ENCODE measurements at regions not wholly inside any gene's neighbourhood (a gene's known extent, or its start where the extent isn't known, plus 50 kb on each side); places are given as distances from the start of the nearest gene placed in this dataset.

DNA sequence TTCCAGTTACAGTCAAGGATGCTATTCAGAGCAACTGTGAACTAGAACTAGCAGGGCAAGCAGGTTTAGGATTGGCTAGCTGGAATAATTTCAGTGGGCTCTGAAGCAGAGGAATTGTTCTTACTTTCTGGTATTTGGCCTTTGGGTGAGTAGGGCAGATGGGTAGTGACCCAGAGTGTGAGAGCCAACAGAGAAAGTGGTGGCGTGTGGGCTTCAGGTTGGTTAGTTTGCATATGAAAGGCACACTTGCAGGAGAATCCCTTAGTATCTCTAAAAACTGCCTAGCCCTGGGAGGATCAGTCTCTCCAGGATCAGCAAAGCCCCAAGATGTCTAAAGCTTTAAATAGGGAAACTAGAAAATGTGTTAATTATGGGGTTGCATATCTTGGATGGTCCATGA lies 67.6 kb upstream of the LRRC8B start:
- TF ChIP-seq, protein P1, sequence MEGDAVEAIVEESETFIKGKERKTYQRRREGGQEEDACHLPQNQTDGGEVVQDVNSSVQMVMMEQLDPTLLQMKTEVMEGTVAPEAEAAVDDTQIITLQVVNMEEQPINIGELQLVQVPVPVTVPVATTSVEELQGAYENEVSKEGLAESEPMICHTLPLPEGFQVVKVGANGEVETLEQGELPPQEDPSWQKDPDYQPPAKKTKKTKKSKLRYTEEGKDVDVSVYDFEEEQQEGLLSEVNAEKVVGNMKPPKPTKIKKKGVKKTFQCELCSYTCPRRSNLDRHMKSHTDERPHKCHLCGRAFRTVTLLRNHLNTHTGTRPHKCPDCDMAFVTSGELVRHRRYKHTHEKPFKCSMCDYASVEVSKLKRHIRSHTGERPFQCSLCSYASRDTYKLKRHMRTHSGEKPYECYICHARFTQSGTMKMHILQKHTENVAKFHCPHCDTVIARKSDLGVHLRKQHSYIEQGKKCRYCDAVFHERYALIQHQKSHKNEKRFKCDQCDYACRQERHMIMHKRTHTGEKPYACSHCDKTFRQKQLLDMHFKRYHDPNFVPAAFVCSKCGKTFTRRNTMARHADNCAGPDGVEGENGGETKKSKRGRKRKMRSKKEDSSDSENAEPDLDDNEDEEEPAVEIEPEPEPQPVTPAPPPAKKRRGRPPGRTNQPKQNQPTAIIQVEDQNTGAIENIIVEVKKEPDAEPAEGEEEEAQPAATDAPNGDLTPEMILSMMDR (IDR thresholded peaks at IDR 0.05; ENCODE audit: borderline replicate concordance, insufficient read depth, low read depth, low read length) = no peak

DNA sequence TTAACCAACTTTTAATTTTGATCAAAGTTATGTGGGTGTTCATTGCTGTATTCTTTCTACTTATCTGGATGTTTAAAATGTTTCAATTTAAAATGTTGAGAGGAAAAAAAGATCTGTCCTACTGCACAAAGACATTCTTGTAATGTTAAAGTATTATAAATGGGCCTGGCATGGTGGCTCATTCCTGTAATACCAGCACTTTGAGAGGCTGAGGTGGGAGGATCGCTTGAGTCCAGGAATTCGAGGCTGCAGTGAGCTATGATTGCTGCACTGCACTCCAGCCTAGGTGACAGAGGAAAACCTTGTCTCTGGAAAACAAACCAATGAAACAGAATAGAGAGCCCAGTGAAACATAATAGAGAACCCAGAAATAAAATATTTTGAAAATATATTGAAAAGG lies 65.5 kb upstream of the LRRC8B start:
- H3K4me3 ChIP-seq (ENCODE audit: low read depth, low read length) = no peak overlapping the region
- TF ChIP-seq, protein P1 (IDR thresholded peaks at IDR 0.05; ENCODE audit: borderline replicate concordance, insufficient read depth, low read depth, low read length) = no peak

More for the DNA sequence above, 67.6 kb upstream of the LRRC8B start:
- no peak overlapping the region for H3K4me3 ChIP-seq (ENCODE audit: low read depth, low read length)

DNA sequence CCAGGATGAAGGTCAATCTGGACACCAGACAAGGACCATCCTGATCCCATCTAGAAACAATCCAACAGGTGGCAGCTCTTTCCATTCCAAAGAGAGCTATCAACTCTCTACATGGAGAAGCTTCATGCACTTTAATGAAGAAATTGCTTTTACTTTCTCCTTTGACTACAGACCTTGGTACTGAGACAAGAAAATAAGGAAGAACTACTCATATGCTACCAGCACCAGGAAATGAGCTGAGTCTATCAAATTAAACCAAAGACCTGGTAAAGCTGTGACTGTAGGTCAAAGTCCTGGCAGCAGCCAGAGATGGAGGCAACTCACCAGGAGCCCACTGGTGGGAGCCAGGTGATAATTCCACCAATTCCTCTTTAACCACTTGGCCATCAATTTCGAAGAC lies 64.3 kb upstream of the LRRC8B start:
- TF ChIP-seq, protein P1 (IDR thresholded peaks at IDR 0.05; ENCODE audit: borderline replicate concordance, insufficient read depth, low read depth, low read length) = no peak
- no peak overlapping the region for H3K4me3 ChIP-seq (ENCODE audit: low read depth, low read length)

DNA sequence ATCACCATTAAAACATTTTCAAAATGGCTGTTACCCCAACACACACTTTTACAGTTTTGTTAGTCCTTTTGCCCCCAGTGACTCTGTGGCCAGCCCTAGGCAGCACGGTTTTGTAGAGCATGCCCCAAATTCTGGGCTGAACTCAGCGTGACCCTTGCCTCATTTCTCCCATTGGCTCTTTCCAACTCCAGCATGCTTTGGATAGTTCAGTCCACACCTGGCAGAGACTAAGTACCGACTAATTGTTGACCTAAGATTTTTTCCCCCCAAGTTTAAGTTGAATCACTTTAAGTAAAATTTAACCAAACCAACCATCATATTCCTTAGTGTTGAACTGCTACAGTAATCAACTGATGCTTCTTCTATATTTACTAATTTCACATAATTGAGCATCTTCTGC lies 62.4 kb upstream of the LRRC8B start:
- no peak overlapping the region for H3K4me3 ChIP-seq (ENCODE audit: low read depth, low read length)
- TF ChIP-seq, protein P1 (IDR thresholded peaks at IDR 0.05; ENCODE audit: borderline replicate concordance, insufficient read depth, low read depth, low read length) = no peak

DNA sequence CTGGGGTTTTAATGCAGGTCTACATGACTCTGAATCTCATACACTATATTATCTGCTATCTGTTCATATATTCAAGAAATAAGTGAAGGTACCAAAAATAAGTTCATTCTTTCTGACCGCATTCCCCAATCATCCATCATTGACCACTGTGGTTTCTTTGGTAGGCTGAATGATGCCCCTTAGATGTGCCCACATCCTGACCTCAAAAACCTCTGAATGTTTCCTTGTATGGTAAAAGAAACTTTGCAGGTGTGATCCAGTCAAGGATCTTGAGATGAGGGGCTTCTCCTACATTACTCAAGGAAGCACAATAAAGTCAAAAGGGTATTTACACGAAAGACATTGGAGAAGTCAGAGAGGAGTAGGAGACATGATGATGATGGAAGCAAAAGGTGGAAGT lies 60.6 kb upstream of the LRRC8B start:
- TF ChIP-seq, protein P1 (IDR thresholded peaks at IDR 0.05; ENCODE audit: borderline replicate concordance, insufficient read depth, low read depth, low read length) = no peak

DNA sequence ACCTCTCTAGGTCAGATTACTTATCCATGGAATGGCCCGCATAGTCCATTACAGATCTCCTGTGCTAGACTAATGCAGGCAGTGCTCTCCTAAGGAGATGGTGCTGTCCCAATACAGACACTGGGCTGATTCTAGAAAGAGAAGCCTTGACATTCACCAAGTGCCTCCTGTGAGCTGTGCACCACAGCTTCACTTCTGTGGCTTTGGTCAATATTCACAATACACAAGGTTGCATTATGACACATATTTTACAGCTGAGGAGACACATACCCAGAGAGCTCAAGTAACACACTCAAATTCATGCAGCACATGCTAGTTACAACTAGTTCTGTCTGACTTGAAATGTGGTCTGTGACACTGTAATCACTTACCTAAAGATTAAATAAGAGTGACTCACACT lies 59.4 kb upstream of the LRRC8B start:
- TF ChIP-seq, protein P1 (IDR thresholded peaks at IDR 0.05; ENCODE audit: borderline replicate concordance, insufficient read depth, low read depth, low read length) = no peak

More for the DNA sequence above, 60.6 kb upstream of the LRRC8B start:
- no peak overlapping the region for H3K4me3 ChIP-seq (ENCODE audit: low read depth, low read length)

DNA sequence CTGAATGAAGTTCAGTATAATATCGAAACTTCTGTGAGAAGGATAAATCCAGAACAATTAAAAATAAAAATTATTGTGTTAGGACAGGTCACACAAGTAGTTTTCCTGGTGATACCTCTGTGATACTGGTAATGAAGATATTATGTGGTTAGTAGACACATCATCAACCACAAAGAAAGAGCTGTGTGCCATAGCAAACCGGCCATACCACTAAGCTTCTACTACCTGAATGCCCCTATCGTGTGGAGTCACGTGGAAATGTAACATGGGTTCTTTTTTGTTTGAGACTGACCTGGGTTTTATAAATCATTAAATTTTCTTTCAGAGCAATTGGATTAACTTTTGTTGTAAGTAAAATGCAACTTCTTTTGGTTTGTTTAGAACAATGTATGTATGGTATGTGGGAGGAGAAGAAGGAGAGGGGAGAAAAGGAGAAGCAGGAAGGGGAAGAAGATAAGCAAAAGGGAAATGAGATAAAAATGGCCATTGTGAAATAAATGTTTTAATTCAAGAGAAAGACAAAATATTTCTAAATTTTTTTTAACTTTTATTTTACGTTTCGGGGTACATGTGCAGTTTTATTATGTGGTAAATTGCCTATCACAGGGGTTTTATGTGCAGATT lies 58.2 kb upstream of the LRRC8B start:
- no peak overlapping the region for H3K4me3 ChIP-seq (ENCODE audit: low read depth, low read length)
- TF ChIP-seq, protein P1 (IDR thresholded peaks at IDR 0.05; ENCODE audit: borderline replicate concordance, insufficient read depth, low read depth, low read length) = no peak

More for the DNA sequence above, 59.4 kb upstream of the LRRC8B start:
- H3K4me3 ChIP-seq (ENCODE audit: low read depth, low read length) = no peak overlapping the region
